T-helper 2 cell (primary cell): ENCODE measurements at regions not wholly inside any gene's neighbourhood (a gene's known extent, or its start where the extent isn't known, plus 50 kb on each side); places are given as distances from the start of the nearest gene placed in this dataset.

Source experiments
- DNase-seq, 5 experiments: peaks; one replicate each; pipeline versions ENCODE4 v3.0.0 to v3.0.0-alpha.2; 2012 to 2022

- DNase-seq, result no peak
Observed at GRCh38 chr5:173744551-173744950, 128.1 kb upstream of the BOD1 start.

GRCh38 chr5:173745123-173745522, 128.7 kb upstream of the BOD1 start:
- DNase-seq, result no peak

GRCh38 chr5:173745557-173745956, 129.1 kb upstream of the BOD1 start:
- no peak for DNase-seq

GRCh38 chr5:173746047-173746646, 129.7 kb upstream of the BOD1 start:
- DNase-seq, result no peak

GRCh38 chr5:173747876-173748275, 131.4 kb upstream of the BOD1 start:
- DNase-seq, result no peak

GRCh38 chr5:173750538-173751265, 134.3 kb upstream of the BOD1 start:
- DNase-seq, result no peak

- no peak for DNase-seq
Observed at GRCh38 chr5:173751266-173751600, 134.8 kb upstream of the BOD1 start.

- no peak for DNase-seq
Observed at GRCh38 chr5:173752653-173753052, 135.5 kb upstream of the CPEB4 start.

GRCh38 chr5:173753307-173754168, 134.6 kb upstream of the CPEB4 start:
- no peak for DNase-seq

- no peak for DNase-seq
Observed at GRCh38 chr5:173755319-173755718, 132.8 kb upstream of the CPEB4 start.

GRCh38 chr5:173757403-173758209, 130.5 kb upstream of the CPEB4 start:
- DNase-seq, result no peak

GRCh38 chr5:173758676-173759075, 129.5 kb upstream of the CPEB4 start:
- DNase-seq, result no peak

- no peak for DNase-seq
Observed at GRCh38 chr5:173759691-173760090, 128.5 kb upstream of the CPEB4 start.

- no peak for DNase-seq
Observed at GRCh38 chr5:173760461-173761177, 127.5 kb upstream of the CPEB4 start.

GRCh38 chr5:173761178-173761513, 127.0 kb upstream of the CPEB4 start:
- no peak for DNase-seq

GRCh38 chr5:173762045-173762444, 126.1 kb upstream of the CPEB4 start:
- DNase-seq, result no peak

- no peak for DNase-seq
Observed at GRCh38 chr5:173762930-173763329, 125.2 kb upstream of the CPEB4 start.

- DNase-seq, result no peak
Observed at GRCh38 chr5:173763410-173763809, 124.7 kb upstream of the CPEB4 start.

- no peak for DNase-seq
Observed at GRCh38 chr5:173764332-173765028, 123.7 kb upstream of the CPEB4 start.

GRCh38 chr5:173765029-173765644, 123.0 kb upstream of the CPEB4 start:
- DNase-seq, result no peak

GRCh38 chr5:173765661-173766060, 122.5 kb upstream of the CPEB4 start:
- DNase-seq, result no peak
